SK-N-SH (cell line): ENCODE measurements at regions not wholly inside any gene's neighbourhood (a gene's known extent, or its start where the extent isn't known, plus 50 kb on each side); places are given as distances from the start of the nearest gene placed in this dataset.

ENCODE experiments used
- CTCF ChIA-PET: fragments of 300-600, 350-600 bp; formaldehyde crosslinking; extraction: SDS; loops from one replicate; lab custom pipeline; 2021; lab: Yijun Ruan, JAX
- POLR2A ChIA-PET: fragments of 350-600 bp; sonication (Branson Sonifier 250); formaldehyde crosslinking; extraction: SDS; loops from one replicate; lab custom pipeline; 2020; ENCODE audit warnings: antibody characterized with exemption, inconsistent platforms; lab: Yijun Ruan, JAX
- DNase-seq: peaks from one replicate; pipeline ENCODE4 v3.0.0; 2012
- H2AFZ ChIP-seq: fragments of 200-600 bp; sonication (generic); 2 replicates; pipeline ENCODE4 v1.8.1; 2016; ENCODE audit warnings: antibody characterized with exemption, mild to moderate bottlenecking, low read depth
- H3F3A ChIP-seq: fragments of 200-600 bp; sonication (generic); replicated peaks from 2 replicates; pipeline ENCODE3; 2016; ENCODE audit warnings: antibody characterized with exemption, mild to moderate bottlenecking; ENCODE audit not compliant: insufficient read depth
- H3K27ac ChIP-seq, 2 experiments: fragments of 200-500 bp in 1 of 2; fragments of 200-600 bp in 1 of 2; sonication (Bioruptor generic) in 1 of 2; sonication (generic), shearing (Covaris generic) in 1 of 2; 2 replicates each; pipeline versions ENCODE4 v1.5.1 to v1.6.1; 2014 to 2016; ENCODE audit warnings: low read depth in 2 of 2, inconsistent platforms in 1 of 2, low read length in 1 of 2, mild to moderate bottlenecking in 1 of 2, mixed read lengths in 1 of 2
- H3K27me3 ChIP-seq: fragments of 200-600 bp; sonication (generic), shearing (Covaris generic); 2 replicates; pipeline ENCODE4 v1.6.1; 2016; ENCODE audit warnings: mixed run types; ENCODE audit not compliant: insufficient read depth
- H3K36me3 ChIP-seq, 2 experiments: fragments of 200-500 bp in 1 of 2; fragments of 200-600 bp in 1 of 2; sonication (Bioruptor generic) in 1 of 2; sonication (generic) in 1 of 2; replicated peaks in 1 of 2; 2 replicates each; pipeline versions ENCODE3 to v1.5.1; 2014 to 2016; ENCODE audit warnings: low read length in 1 of 2, mild to moderate bottlenecking in 1 of 2; ENCODE audit not compliant: insufficient read depth in 2 of 2, control insufficient read depth in 1 of 2
- H3K4me1 ChIP-seq, 2 experiments: fragments of 200-500 bp in 1 of 2; fragments of 200-600 bp in 1 of 2; sonication (Bioruptor generic) in 1 of 2; sonication (generic), shearing (Covaris generic) in 1 of 2; 2 replicates each; pipeline versions ENCODE4 v1.5.1 to v1.6.1; 2014 to 2016; ENCODE audit warnings: low read depth in 1 of 2, low read length in 1 of 2, mixed run types in 1 of 2; ENCODE audit not compliant: insufficient read depth in 2 of 2, control insufficient read depth in 1 of 2
- H3K4me2 ChIP-seq: fragments of 200-600 bp; sonication (generic), shearing (Covaris generic); 2 replicates; pipeline ENCODE4 v1.6.1; 2017; ENCODE audit warnings: mixed run types
- H3K4me3 ChIP-seq, 2 experiments: fragments of 200-500 bp in 1 of 2; fragments of 200-600 bp in 1 of 2; sonication (Bioruptor generic) in 1 of 2; sonication (generic), shearing (Covaris generic) in 1 of 2; 2 replicates each; pipeline versions ENCODE4 v1.5.1 to v1.8.1; 2014 to 2016; ENCODE audit warnings: low read depth in 2 of 2, inconsistent platforms in 1 of 2, low read length in 1 of 2, mild to moderate bottlenecking in 1 of 2, mixed read lengths in 1 of 2, moderate library complexity in 1 of 2
- H3K79me2 ChIP-seq: fragments of 200-600 bp; sonication (generic); 2 replicates; pipeline ENCODE4 v1.8.1; 2017; ENCODE audit warnings: mild to moderate bottlenecking; ENCODE audit not compliant: insufficient read depth
- H3K9ac ChIP-seq: fragments of 200-600 bp; sonication (generic); 2 replicates; pipeline ENCODE4 v1.6.1; 2017; ENCODE audit warnings: mixed run types
- H3K9me2 ChIP-seq: fragments of 200-600 bp; sonication (generic); 2 replicates; pipeline ENCODE4 v1.6.1; 2017; ENCODE audit warnings: mixed run types
- H3K9me3 ChIP-seq: fragments of 200-600 bp; sonication (generic); 2 replicates; pipeline ENCODE4 v1.6.1; 2017; ENCODE audit warnings: mixed run types, mild to moderate bottlenecking, moderate library complexity
- H4K20me1 ChIP-seq: fragments of 200-600 bp; sonication (generic); 2 replicates; pipeline ENCODE4 v1.6.1; 2017; ENCODE audit warnings: mild to moderate bottlenecking, mixed run types; ENCODE audit not compliant: insufficient read depth
- CHD2 ChIP-seq: fragments of 150-350 bp; IDR thresholded peaks from 2 replicates; pipeline ENCODE4 v1.6.1; 2018; ENCODE audit warnings: low read length; ENCODE audit not compliant: partially characterized antibody
- ELF1 ChIP-seq: IDR thresholded peaks from 2 replicates; pipeline ENCODE4 v1.4.0; 2012
- EP300 ChIP-seq, 2 experiments: IDR thresholded peaks; 2 replicates each; pipeline versions ENCODE4 v1.4.0 to v1.6.1; 2012; ENCODE audit warnings: borderline replicate concordance in 1 of 2, low read depth in 1 of 2, low read length in 1 of 2
- FOXM1 ChIP-seq: IDR thresholded peaks from 2 replicates; pipeline ENCODE4 v1.4.0; 2012; ENCODE audit warnings: low read depth, mild to moderate bottlenecking
- GABPA ChIP-seq: IDR thresholded peaks from 2 replicates; pipeline ENCODE4 v1.4.0; 2012; ENCODE audit warnings: low read depth, mild to moderate bottlenecking
- JUND ChIP-seq: IDR thresholded peaks from 2 replicates; pipeline ENCODE4 v1.4.0; 2012
- POLR2AphosphoS5 ChIP-seq: IDR thresholded peaks from 2 replicates; pipeline ENCODE4 v1.6.1; 2012; ENCODE audit warnings: low read depth, low read length
- RXRA ChIP-seq: IDR thresholded peaks from 2 replicates; pipeline ENCODE4 v1.4.0; 2012; ENCODE audit warnings: low read depth, mild to moderate bottlenecking, borderline replicate concordance
- SMC3 ChIP-seq: IDR thresholded peaks from 2 replicates; pipeline ENCODE4 v1.6.1; 2012; ENCODE audit warnings: low read depth, low read length, improper control_type of control experiment
- TAF1 ChIP-seq: IDR thresholded peaks from 2 replicates; pipeline ENCODE4 v1.6.1; 2012; ENCODE audit warnings: low read depth, mild to moderate bottlenecking, low read length, moderate library complexity, borderline replicate concordance
- TCF12 ChIP-seq: IDR thresholded peaks from 2 replicates; pipeline ENCODE4 v1.4.0; 2012
- TEAD4 ChIP-seq: IDR thresholded peaks from 2 replicates; pipeline ENCODE4 v1.4.0; 2012; ENCODE audit warnings: mild to moderate bottlenecking, borderline replicate concordance; ENCODE audit not compliant: insufficient read depth
- WGBS: methylation state at CpG from one replicate; pipeline ENCODE4 v1.1.6; 2017; ENCODE audit warnings: low lambda C conversion rate; 5-methylcytosine and 5-hydroxymethylcytosine counted together
- TF ChIP-seq, protein P1 (sequence below): fragments of 150-350 bp; IDR thresholded peaks from 2 replicates; pipeline ENCODE4 v1.6.1; 2017; ENCODE audit warnings: antibody characterized with exemption, low read length, low read depth, borderline replicate concordance
- TF ChIP-seq, protein P2 (sequence below): IDR thresholded peaks from 2 replicates; pipeline ENCODE4 v1.4.0; 2012; ENCODE audit warnings: low read depth, borderline replicate concordance
- TF ChIP-seq, protein P3 (sequence below): IDR thresholded peaks from 2 replicates; pipeline ENCODE4; 2012
- TF ChIP-seq, protein P4 (sequence below): IDR thresholded peaks from 2 replicates; pipeline ENCODE4 v1.4.0; 2012; ENCODE audit warnings: low read depth, borderline replicate concordance
- TF ChIP-seq, protein P5 (sequence below): fragments of 150-350 bp; IDR thresholded peaks from 2 replicates; pipeline ENCODE4 v1.6.1; 2016; ENCODE audit warnings: mild to moderate bottlenecking, low read depth, low read length
- TF ChIP-seq, protein P6 (sequence below): IDR thresholded peaks from 2 replicates; pipeline ENCODE4 v1.6.1; 2012; ENCODE audit warnings: mild to moderate bottlenecking, low read depth, low read length, moderate library complexity

DNA sequence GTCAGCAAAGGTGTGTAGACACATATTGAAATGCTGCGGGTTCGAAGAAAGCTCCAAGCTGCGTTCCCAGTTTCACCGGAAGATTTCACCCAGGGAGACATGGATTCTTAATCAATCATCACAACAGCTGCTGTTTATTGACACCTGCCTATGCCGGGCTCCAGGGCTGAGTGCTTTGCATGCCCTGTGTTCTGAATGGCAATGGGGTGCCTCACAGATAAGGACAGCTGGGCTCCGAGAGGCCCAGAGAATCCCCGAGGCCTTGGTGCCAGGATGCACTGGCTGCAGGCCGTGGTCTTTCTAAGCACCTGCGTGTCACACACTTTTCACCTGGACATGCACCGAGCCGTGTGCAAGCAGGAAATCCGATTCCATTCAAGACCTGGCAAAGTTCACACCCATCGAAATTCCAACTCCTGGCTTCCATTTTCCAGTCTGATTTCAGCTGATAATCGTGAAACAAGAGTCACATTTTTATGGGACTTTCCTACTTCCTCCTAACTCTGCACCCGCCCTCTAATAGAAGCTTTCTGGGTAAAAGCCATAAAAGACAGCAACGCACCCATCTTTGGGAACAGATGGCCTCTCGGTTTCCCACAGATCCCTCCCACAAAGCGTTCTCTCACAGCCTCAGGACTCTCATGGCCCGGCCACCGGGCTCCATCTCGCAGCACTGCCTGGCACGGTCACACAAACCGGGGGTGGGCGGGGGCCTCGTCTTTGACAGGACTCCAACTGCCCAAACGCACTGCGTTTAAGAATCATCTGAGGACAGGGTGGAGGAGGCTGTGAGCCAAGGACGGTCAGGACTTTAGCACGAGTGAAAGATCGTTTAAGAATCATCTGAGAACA, 245.6 kb upstream of the SALL3 start:
- no peak overlapping the region for H3K27ac ChIP-seq
- H3K36me3 ChIP-seq, result no peaks in the 10 kb centered on the region
- ChIA-PET POLR2A (no interaction called here), CTCF (interaction anchor here (0.6 kb wide), 1 partner anchor 10 kb away, joined by 3 read pairs; no protein-coding TSS in a partner anchor)
- H3K9me2 ChIP-seq, result no peaks in the 10 kb centered on the region
- H4K20me1 ChIP-seq, result no peaks in the 10 kb centered on the region
- H3K9me3 ChIP-seq, result no peaks in the 10 kb centered on the region
- no peaks in the 10 kb centered on the region for H3K79me2 ChIP-seq
- no peak for TF ChIP-seq JUND
- TF ChIP-seq, protein P1, sequence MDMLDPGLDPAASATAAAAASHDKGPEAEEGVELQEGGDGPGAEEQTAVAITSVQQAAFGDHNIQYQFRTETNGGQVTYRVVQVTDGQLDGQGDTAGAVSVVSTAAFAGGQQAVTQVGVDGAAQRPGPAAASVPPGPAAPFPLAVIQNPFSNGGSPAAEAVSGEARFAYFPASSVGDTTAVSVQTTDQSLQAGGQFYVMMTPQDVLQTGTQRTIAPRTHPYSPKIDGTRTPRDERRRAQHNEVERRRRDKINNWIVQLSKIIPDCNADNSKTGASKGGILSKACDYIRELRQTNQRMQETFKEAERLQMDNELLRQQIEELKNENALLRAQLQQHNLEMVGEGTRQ, result no peak
- no peak for TF ChIP-seq POLR2AphosphoS5
- TF ChIP-seq RXRA, result no peak
- TF ChIP-seq FOXM1, result no peak
- no peak for TF ChIP-seq TCF12
- TF ChIP-seq, protein P2, sequence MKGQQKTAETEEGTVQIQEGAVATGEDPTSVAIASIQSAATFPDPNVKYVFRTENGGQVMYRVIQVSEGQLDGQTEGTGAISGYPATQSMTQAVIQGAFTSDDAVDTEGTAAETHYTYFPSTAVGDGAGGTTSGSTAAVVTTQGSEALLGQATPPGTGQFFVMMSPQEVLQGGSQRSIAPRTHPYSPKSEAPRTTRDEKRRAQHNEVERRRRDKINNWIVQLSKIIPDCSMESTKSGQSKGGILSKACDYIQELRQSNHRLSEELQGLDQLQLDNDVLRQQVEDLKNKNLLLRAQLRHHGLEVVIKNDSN, result no peak
- no peak for TF ChIP-seq SMC3
- H3K9ac ChIP-seq, result no peak overlapping the region
- H3K27me3 ChIP-seq, result peaks cover 36% of the 10 kb centered on the region
- no peak overlapping the region for H2AFZ ChIP-seq
- DNase-seq, result no peak
- no peak overlapping the region for H3K4me3 ChIP-seq
- no peaks in the 10 kb centered on the region for H3F3A ChIP-seq
- 16% methylated on average over 26 of the region's 30 CpGs for WGBS
- H3K4me2 ChIP-seq, result no peak overlapping the region
- H3K4me1 ChIP-seq, result no peaks in the 10 kb centered on the region

DNA sequence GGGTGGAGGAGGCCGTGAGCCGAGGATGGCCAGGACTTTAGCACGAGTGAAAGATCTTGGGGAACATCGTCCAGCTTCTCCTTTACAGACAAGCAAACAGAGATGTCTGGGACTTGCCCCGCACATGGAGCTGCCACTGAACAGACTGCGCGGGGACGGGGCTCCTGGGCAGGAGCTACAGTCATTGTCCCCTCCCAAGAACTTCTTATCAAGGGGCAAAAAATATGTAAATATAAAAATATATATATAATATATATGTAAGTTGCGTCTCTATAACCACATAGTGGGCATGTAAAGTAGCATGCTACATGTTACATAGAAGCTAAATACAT, 245.0 kb upstream of the SALL3 start:
- CTCF ChIA-PET, result interaction anchor here (0.6 kb wide), 1 partner anchor 10 kb away, joined by 3 read pairs; no protein-coding TSS in a partner anchor
- H3K4me2 ChIP-seq, result no peak overlapping the region
- no peak overlapping the region for H3K4me3 ChIP-seq
- no peaks in the 10 kb centered on the region for H3K36me3 ChIP-seq
- no peak overlapping the region for H2AFZ ChIP-seq
- H3K27ac ChIP-seq, result no peak overlapping the region
- 17% methylated on average over 9 of the region's 9 CpGs for WGBS
- no peak for DNase-seq
- H3K4me1 ChIP-seq, result no peaks in the 10 kb centered on the region
- POLR2A ChIA-PET, result no interaction called here
- H4K20me1 ChIP-seq, result no peaks in the 10 kb centered on the region
- H3K9me3 ChIP-seq, result no peaks in the 10 kb centered on the region
- H3K9me2 ChIP-seq, result no peaks in the 10 kb centered on the region
- H3K79me2 ChIP-seq, result no peaks in the 10 kb centered on the region
- no peak overlapping the region for H3K9ac ChIP-seq
- no peaks in the 10 kb centered on the region for H3F3A ChIP-seq
- H3K27me3 ChIP-seq, result peaks cover 30% of the 10 kb centered on the region
- TF ChIP-seq, protein P3, sequence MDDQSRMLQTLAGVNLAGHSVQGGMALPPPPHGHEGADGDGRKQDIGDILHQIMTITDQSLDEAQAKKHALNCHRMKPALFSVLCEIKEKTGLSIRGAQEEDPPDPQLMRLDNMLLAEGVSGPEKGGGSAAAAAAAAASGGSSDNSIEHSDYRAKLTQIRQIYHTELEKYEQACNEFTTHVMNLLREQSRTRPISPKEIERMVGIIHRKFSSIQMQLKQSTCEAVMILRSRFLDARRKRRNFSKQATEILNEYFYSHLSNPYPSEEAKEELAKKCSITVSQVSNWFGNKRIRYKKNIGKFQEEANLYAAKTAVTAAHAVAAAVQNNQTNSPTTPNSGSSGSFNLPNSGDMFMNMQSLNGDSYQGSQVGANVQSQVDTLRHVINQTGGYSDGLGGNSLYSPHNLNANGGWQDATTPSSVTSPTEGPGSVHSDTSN, result no peak
- TF ChIP-seq, protein P4, sequence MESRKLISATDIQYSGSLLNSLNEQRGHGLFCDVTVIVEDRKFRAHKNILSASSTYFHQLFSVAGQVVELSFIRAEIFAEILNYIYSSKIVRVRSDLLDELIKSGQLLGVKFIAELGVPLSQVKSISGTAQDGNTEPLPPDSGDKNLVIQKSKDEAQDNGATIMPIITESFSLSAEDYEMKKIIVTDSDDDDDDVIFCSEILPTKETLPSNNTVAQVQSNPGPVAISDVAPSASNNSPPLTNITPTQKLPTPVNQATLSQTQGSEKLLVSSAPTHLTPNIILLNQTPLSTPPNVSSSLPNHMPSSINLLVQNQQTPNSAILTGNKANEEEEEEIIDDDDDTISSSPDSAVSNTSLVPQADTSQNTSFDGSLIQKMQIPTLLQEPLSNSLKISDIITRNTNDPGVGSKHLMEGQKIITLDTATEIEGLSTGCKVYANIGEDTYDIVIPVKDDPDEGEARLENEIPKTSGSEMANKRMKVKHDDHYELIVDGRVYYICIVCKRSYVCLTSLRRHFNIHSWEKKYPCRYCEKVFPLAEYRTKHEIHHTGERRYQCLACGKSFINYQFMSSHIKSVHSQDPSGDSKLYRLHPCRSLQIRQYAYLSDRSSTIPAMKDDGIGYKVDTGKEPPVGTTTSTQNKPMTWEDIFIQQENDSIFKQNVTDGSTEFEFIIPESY, result no peak
- TF ChIP-seq JUND, result no peak
- TF ChIP-seq EP300 (IDR thresholded peaks at IDR 0.05; ENCODE audit: borderline replicate concordance in 1 of 2, low read depth in 1 of 2, low read length in 1 of 2), result no peak
- no peak for TF ChIP-seq TEAD4
- TF ChIP-seq ELF1, result no peak
- TF ChIP-seq, protein P5, sequence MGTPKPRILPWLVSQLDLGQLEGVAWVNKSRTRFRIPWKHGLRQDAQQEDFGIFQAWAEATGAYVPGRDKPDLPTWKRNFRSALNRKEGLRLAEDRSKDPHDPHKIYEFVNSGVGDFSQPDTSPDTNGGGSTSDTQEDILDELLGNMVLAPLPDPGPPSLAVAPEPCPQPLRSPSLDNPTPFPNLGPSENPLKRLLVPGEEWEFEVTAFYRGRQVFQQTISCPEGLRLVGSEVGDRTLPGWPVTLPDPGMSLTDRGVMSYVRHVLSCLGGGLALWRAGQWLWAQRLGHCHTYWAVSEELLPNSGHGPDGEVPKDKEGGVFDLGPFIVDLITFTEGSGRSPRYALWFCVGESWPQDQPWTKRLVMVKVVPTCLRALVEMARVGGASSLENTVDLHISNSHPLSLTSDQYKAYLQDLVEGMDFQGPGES, result no peak
- TF ChIP-seq TAF1, result no peak
- no peak for TF ChIP-seq CHD2
- TF ChIP-seq, protein P6, sequence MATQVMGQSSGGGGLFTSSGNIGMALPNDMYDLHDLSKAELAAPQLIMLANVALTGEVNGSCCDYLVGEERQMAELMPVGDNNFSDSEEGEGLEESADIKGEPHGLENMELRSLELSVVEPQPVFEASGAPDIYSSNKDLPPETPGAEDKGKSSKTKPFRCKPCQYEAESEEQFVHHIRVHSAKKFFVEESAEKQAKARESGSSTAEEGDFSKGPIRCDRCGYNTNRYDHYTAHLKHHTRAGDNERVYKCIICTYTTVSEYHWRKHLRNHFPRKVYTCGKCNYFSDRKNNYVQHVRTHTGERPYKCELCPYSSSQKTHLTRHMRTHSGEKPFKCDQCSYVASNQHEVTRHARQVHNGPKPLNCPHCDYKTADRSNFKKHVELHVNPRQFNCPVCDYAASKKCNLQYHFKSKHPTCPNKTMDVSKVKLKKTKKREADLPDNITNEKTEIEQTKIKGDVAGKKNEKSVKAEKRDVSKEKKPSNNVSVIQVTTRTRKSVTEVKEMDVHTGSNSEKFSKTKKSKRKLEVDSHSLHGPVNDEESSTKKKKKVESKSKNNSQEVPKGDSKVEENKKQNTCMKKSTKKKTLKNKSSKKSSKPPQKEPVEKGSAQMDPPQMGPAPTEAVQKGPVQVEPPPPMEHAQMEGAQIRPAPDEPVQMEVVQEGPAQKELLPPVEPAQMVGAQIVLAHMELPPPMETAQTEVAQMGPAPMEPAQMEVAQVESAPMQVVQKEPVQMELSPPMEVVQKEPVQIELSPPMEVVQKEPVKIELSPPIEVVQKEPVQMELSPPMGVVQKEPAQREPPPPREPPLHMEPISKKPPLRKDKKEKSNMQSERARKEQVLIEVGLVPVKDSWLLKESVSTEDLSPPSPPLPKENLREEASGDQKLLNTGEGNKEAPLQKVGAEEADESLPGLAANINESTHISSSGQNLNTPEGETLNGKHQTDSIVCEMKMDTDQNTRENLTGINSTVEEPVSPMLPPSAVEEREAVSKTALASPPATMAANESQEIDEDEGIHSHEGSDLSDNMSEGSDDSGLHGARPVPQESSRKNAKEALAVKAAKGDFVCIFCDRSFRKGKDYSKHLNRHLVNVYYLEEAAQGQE, result no peak
- no peak for TF ChIP-seq GABPA
